Kidney glomerular epithelial cell (primary cell): ENCODE measurements at regions not wholly inside any gene's neighbourhood (a gene's known extent, or its start where the extent isn't known, plus 50 kb on each side); places are given as distances from the start of the nearest gene placed in this dataset.
"Not testable (repeated sequence)": the region's sequence is repeated elsewhere in the genome, so short reads cannot be mapped to it uniquely, and the experiment has no call there.

Experiments
- DNase-seq: peaks from one replicate; lab custom pipeline; 2025; lab: John Stamatoyannopoulos, UW

DNA sequence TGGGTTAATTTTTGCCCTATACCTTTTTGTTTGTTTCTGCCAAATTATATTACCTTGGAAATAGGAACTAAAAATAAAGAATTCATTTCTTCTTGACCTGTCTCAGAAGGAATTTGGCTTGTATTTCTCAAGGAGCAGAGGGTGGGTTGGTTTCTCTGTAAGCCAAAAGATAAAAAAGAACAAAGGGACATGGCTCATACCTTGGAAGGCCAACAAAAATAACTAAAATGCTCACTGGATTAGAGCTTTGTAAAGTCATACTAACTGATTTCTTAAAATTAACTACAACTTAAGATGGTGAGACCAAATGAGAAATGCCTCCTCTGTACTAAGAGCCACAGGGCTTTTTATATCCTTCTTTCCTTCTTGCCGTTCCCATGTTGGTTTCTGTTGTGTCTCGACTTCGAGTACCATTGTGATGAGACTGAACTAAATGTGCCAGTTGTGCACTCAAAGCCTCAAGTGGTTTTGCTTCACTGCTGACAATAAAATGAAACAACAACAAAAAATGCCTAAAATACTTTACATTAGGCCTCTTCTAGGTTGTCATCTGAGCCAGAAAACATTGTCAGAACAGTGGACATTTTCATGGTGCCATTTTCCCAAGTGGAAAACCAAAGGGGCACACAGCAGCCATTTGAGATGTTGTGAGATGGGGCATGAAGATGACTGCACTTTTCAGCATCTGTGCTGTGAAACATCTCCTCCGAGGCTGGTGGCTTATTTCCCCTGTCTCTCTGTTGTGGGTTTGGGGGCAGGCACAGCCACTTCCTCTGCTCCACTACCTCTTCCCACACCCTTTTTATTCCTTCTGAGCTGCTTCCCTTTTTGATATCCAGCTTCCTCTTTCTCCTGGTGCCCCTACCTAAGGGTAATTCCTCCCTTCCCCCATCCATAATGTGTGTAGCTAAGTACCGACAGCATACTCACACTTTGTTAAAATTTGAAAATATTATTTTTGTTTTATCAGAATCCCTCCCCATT is 51.8 kb upstream of the AGR3 start:
- DNase-seq: no peak

DNA sequence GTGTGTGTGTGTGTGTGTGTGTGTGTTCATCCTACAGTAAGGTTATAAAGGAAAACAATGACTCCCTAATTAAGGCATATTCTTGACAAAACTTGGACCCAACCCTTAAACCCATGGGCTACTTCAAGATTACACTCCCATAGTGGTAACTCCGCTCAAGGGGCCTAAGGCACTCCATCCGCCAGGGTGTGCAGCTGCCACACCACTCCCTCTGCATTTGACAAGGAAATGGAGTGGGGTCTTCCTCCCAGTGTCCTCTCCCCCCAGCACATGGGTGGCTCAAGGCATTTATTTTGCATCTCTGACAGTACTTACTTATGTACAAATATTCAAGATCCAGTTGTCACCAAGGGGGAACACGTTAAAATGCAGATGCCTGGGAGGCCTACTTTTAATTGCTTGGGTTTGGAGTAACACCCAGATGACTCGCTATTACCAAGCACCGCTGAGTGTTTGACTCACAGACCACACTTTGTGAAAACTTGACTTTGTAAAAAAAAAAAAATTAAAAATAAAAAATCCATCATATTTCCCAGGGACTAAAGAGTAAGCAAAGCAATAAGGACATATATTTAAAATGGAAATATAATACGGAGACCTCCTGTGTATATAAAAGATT is 53.0 kb upstream of the AGR3 start:
- DNase-seq: no peak

DNA sequence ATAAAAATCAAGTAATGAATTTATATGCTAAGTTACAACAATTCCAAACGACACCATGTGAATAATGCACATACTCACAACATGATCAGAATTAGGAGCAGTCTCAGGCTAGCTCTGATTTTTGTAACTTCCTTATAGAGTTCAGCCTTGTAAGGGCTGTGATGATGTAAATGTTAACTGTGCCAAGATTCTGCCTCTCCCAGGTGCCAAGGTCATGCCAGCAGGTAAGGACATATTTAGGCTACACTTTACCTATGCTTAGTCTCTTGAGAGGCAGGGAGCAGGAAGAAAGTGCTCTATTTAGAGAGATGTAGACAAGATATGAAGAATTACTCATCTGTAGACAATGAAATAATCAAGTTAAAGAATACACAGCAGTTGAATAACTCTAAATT is 53.6 kb upstream of the AGR3 start:
- peak; percentile 47 for DNase-seq

DNA sequence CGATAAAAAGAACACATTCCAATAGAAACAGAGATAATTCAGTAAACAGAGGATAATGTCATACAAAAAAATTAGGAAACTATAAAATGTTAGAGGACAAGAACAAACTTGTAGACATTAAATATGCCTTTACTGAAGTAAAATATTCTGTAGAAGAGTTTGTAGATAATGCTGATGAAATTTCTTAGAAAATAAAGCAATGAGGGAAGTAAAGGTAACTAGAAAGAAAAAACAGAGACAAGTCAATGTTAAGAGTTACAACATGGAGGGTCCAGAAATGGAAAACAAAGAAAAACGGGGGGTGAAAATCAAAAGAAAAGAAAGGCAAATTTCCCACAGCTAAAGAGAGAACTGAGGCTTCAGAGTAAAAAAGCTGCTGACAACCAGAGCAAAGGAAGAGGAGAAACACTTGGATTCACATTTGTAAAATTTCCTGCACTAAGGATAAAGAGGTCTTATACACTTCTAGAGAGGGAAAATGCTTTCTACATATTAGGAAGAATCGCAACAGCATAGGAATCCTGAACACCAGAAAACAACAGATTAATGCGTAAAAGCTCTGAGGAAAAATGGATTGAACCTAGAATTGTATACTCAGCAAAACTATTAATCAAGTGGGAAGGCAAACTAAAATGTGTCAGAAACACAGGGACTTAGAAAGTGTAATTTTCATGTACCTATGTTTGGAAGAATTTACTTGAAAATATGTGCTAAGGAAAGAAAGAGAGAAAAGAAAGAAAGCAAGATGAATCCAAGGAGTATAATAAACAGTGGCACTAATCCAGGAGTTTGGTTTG is 55.0 kb upstream of the AGR3 start:
- no peak for DNase-seq

DNA sequence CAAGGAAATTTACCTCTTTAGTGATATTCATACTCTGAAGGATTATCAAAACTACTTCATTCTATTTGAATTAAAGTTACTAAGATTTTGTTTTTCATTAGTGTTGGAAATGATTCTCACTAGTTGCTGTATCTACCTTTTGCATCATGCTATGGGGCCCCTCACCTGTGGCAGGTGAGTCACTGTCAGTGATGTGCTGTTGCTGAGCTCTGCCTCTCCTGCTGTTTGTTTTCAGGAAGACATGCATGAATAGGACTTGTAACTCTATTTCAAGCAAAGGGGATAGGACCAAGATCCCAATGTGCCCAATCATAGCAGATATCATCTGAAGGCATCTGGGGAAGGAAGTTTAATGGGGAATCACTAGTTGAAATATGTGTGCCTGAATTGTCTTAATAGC is 57.4 kb upstream of the AGR3 start:
- no peak for DNase-seq

DNA sequence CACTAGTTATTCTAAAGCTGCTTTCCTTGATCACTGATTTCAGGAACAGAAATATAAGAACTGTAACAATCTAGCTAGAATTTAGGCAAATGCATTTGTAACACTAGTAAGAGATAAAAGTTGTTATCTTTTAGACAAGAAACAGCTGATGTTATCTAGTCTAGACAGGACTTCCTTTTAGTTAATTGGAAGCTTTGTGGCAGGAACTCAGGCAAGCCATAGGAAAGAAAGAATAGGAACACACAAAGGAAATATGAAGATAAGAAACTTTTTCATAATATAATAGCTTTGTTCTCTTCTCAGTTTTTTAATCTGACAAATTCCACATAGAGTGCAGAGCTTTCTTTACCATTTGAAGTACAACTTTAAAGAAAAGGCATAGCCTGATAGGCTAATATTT is 59.0 kb upstream of the AGR3 start:
- no peak for DNase-seq

DNA sequence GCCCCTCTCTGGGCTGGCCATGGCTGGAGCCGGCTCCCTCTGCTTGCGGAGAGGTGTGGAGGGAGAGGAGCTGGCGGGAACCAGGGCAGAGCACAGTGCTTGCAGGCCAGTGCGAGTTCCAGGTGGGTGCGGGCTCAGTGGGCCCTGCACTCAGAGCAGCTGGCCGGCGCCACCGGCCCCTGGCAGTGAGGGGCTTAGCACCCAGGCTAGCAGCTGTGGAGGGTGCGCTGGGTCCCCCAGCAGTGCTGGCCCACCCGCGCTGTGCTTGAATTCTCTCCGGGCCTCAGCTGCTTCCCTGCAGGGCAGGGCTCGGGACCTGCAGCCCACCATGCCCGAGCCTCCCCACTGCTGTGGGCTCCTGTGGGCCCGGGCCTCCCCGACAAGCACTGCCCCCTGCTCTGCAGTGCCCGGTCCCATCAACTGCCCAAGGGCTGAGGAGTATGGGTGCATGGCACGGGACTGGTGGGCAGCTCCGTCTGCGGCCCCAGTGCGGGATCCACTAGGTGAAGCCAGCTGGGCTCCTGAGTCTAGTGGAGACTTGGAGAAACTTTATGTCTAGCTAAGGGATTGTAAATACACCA is 61.2 kb upstream of the AGR3 start:
- no peak for DNase-seq

DNA sequence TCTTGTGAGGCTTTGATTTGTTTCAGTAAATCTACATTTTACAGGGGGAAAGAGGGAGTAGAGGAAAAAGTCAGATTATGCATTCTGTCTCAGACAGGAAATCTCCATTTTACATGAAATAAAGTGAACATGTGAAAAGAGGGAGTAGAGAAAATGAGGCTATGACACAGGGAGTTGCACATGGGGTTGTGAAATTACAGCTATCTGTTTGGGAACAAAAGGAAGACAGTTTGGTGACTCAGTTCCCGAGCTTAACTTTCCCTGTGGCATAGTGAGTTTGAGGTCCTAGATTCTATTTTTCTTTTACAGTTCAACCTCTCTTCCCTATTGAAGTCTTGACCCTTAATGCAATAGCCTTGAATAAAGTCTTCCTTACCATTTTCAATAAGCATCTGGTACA is 63.2 kb upstream of the AGR3 start:
- no peak for DNase-seq

DNA sequence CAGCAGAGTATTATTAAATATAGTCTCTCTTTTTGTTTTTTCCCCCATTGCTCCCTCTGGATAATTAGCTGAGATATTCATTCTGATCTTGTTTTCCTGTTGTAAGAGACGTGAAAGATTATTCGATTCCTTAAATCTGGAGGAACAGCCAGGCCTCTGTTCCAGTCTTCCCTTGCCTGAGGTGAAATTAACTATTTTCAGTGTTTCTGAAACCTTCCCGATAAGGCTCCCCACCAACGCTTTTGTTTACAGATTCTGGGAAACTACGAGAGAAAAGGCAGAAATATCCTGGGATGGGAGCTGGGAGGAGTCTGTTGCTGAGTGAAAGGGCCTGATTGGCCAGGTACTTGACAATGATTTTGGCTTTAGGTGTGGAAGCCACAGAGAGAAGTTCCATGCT is 63.6 kb upstream of the AGR3 start:
- no peak for DNase-seq

DNA sequence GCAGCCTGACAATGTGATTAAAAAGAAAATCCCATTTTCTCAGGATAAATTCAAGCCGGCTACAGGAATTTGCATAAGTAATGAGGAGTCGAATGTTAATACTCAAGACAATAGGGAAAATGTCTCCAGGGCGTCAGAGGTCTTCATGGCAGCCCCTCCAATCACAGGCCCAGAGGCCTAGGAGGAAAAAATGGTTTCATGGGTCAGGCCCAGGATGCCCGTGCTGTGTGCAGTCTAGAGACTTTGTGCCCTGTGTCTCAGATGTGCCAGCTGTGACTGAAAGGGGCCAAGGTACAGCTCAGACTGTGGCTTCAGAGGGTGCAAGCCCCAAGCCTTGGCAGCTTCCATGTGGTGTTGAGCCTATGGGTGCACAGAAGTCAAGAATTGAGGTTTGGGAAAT is 66.3 kb upstream of the AGR3 start:
- not testable (repeated sequence) for DNase-seq

DNA sequence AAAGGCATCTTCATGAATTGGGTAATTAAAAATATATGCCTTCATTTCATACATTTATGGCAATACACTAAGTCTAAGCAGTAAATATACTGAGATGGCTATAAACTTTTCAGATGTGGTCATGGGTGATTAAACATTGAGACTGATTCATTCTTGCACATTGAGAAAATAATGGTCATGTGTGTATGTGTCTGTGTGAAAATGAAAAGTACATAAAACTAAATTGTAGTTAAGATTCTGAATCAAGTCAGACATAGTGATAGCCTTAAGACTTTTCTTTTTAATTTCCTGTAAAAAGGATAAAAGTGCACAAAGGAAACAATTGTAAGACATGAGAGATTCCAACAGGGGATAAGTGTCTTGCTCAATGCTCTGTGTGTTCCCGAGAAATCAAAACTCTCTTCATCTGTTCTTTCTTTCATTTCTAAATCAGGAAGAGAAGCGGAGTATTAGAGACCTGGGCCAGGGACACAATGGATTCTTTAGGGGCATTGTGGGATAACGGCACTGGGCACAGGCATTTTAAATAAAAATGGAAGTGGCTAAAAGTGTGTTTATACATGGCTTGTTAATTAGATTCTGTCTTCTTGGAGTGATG is 69.8 kb upstream of the AGR3 start:
- DNase-seq: peak; percentile 37

DNA sequence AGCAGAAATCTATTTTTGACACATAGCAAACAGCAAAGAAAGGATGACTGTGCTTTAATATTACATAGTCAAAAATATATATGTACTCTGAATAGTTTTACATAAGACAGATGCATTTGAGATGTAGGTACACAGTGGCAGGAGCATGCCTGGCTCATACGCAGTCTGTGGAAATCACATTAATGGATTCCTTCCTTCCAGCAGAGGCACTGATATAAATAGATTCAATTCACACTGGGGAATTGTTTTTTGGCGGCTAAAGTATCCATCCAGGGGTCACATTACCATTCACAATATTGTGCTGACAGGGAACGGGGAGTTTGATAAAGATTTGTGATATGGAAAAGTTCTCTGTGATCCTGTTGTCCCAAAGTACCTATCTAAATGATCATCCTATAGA is 72.5 kb upstream of the AGR3 start:
- DNase-seq: no peak

DNA sequence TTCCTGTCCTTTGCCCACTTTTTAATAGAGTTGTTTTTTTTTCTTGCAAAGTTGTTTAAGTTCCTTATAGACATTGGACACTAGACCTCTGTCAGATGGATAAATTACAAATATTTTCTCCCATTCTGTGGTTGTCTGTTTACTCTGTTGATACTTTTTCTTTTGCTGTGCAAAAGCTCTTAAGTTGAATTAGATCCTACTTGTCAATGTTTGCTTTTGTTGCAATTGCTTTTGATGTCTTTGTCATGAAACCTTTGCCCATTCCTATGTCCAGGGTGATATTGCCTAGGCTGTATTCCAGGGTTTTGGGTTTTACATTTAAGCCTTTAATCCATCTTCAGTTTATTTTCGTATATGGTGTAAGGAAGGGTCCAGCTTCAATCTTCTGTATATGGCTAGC is 76.9 kb upstream of the AGR3 start:
- DNase-seq: no peak

DNA sequence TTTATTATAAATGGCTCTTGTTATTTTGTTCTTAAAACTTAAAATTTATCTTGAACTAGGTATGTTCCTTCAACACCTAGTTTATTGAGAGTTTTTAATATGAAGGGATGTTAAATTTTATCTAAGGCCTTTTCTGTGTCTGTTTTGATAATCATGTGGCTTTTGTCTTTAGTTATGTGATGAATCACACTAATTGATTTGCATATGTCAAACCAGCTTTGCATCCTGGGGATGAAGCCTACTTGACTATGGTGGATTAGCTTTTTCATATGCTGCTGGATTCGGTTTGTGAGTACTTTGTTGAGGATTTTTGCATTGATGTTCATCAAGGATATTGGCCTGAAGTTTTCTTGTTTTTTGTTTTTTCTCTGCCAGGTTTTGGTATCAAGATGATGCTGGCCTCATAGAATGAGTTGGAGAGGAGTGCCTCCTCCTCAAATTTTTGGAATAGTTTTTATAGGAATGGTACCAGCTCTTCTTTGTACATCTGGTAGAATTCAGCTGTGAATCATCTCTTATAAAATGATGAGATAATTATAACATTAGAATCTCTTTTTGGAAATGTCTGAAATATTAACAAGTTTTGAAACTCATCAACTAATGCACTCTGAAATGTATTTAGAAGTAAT is 78.7 kb upstream of the AGR3 start:
- DNase-seq: no peak

DNA sequence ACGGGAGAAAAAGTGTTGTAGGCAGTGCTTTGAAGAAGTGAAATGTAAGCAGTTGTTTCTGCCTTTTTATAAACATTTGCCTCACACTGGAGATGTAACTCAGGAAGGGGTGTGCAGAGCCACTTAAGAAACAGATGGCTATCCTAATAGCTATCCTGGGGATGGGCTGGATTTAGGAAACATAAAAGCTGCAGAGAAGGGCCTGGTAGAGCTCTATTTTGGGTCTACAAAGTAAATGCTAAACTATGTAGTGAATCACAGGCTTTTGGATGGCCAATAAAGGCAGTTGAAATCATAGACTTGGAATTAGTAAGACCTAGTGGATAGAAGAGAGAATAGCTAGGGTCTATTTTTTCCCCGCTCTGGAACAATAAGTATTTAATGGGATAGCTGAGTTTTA is 79.9 kb upstream of the AGR3 start:
- no peak for DNase-seq

DNA sequence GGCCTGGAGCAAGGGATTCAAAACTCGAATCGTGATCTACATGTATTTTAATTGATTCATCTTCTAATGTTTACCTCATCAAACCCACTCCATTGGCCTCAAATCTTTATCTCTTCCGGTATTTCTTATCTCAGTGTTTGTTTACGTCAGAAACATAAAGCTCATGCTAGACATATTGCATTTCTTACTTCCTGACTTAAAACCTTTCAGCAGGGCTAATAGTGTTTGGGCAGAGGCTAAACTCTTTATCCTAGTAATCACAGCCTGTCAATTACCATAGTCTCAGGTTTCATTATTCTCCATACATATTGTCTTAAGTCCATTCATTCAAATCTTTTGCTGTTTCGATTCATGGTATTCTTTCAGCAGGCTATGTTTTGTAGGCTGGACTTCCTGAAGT is 81.3 kb upstream of the AGR3 start:
- DNase-seq: no peak

DNA sequence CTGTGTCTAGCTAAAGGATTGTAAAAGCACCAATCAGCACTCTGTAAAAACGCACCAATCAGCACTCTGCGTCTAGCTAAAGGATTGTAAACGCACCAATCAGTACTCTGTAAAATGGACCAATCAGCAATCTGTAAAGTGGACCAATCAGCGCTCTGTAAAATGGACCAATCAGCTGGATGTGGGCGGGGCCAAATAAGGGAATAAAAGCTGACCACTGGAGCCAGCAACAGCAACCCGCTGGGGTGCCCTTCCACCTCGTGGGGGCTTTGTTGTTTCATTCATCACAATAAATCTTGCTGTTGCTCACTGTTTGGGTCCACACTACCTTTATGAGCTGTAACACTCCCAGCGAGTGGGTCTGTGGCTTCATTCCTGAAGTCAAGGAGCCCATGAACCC is 83.9 kb upstream of the AGR3 start:
- DNase-seq: not testable (repeated sequence)

DNA sequence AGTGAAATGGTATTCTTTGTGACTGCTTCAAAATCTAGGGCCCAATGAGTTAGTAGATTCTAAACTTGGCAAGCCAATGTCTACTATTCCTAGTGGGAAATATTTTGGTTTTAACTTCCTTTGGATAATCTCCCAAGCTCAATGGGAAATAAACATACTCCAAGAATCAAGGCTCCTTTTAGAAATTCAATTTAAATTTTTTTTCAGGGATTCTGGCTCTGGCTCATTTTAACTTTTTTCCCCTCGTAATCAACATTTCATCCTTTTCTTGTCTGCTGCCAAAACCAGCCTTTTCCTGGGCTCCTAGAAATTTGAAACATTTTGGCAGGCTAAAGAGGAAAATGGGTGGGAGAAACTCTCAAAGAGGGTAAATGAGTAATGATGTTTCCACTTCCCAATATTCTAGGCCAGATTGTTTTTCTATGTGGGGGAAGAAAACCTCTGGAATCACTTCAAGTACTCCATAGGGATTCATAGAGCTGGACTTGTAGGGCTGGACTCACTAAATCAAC is 85.6 kb upstream of the AGR3 start:
- no peak for DNase-seq

DNA sequence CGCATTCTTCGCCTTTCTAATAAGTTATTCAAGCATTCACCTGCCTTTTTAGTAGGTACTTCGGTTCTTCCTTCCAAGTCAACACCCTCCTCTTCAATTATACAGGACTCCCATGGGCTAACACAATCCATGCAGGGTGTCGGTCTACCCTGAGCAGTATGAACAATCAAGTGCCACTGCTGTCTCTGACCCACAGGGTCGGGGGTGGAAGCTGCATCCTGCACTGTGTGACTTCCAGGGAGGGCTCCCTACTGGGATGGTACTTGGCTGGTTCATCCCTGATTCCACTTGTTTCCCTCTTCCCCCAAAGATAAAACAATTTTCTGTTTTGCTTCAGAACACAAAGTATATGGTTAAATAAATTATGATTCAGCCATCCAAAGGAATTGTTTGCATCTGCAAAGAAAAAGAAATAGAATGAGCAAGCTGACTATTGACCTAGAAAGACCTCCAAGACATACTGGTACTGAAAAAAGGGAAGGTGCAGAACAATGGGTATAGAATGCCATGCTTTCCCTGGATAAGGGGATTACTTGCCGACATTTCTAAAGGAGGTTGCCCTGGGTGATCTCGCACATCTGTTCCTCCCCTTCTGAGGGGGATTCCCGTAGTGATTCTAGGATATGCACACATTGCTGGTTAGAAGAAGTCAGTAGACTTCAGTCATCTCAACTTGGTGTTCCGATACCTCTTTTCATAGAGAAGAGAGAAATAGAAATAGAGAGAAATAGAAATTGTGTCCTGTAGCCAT is 89.1 kb upstream of the AGR3 start:
- no peak for DNase-seq

DNA sequence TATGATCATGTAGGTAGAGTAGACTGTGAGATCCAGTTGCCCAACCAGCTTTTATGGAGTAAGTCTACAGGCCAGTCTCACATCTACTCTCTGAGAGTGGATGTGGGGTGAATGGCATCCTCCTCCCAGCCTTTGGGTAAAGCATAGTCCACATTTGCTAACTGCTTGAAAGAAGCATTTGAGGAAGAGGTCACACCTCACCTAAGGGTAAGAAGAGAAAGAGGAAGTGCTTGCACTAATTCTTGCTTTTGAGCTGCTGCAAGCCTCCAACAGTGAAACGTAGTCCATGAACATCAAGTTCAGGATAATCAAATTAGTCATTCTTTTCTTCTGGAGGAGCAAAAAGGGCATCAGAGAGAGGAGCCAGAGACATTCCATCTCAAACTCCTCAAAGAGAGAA is 93.9 kb upstream of the AGR3 start:
- DNase-seq: no peak
